GM23248 (cell line): ENCODE measurements at regions not wholly inside any gene's neighbourhood (a gene's known extent, or its start where the extent isn't known, plus 50 kb on each side); places are given as distances from the start of the nearest gene placed in this dataset.
"Not testable (repeated sequence)": the region's sequence is repeated elsewhere in the genome, so short reads cannot be mapped to it uniquely, and the experiment has no call there.

Experiments used
- DNase-seq: peaks from one replicate; pipeline ENCODE4 v3.0.0-alpha.2; 2015
- H2AFZ ChIP-seq: fragments of 200-600 bp; sonication (generic); 2 replicates; pipeline ENCODE4 v1.6.1; 2016; ENCODE audit warnings: antibody characterized with exemption
- H3F3A ChIP-seq: fragments of 200-600 bp; sonication (generic); 2 replicates; pipeline ENCODE4 v1.6.1; 2016; ENCODE audit warnings: mild to moderate bottlenecking, antibody characterized with exemption, mixed run types; ENCODE audit not compliant: insufficient read depth
- H3K27ac ChIP-seq: fragments of 200-600 bp; sonication (generic); 2 replicates; pipeline ENCODE4 v1.5.1; 2016; ENCODE audit warnings: mild to moderate bottlenecking
- H3K27me3 ChIP-seq: fragments of 200-600 bp; sonication (generic); replicated peaks from 2 replicates; pipeline ENCODE4 v1.6.1; 2016; ENCODE audit warnings: mild to moderate bottlenecking; ENCODE audit not compliant: insufficient read depth
- H3K36me3 ChIP-seq: fragments of 200-600 bp; sonication (generic); 2 replicates; pipeline ENCODE4 v1.6.1; 2016; ENCODE audit warnings: low read depth, mild to moderate bottlenecking
- H3K4me1 ChIP-seq: fragments of 200-600 bp; sonication (generic); 2 replicates; pipeline ENCODE4 v1.6.1; 2016; ENCODE audit warnings: mild to moderate bottlenecking; ENCODE audit not compliant: insufficient read depth
- H3K4me2 ChIP-seq: fragments of 200-600 bp; sonication (generic); one replicate; pipeline ENCODE4 v1.6.1; 2016; ENCODE audit warnings: mild to moderate bottlenecking; ENCODE audit not compliant: unreplicated experiment
- H3K4me3 ChIP-seq: fragments of 200-600 bp; sonication (generic); 2 replicates; pipeline ENCODE4 v1.5.1; 2016; ENCODE audit warnings: mild to moderate bottlenecking
- H3K79me2 ChIP-seq: fragments of 200-600 bp; sonication (generic); 2 replicates; pipeline ENCODE4 v1.6.1; 2016; ENCODE audit warnings: mild to moderate bottlenecking; ENCODE audit not compliant: insufficient read depth
- H3K9ac ChIP-seq: fragments of 200-600 bp; sonication (generic); 2 replicates; pipeline ENCODE4 v1.6.1; 2016; ENCODE audit warnings: mild to moderate bottlenecking
- H3K9me2 ChIP-seq: fragments of 200-600 bp; sonication (generic); 2 replicates; pipeline ENCODE4 v1.6.1; 2016; ENCODE audit warnings: mixed run types, mild to moderate bottlenecking, moderate library complexity; ENCODE audit not compliant: insufficient read depth
- H3K9me3 ChIP-seq: fragments of 200-600 bp; sonication (generic); one replicate; pipeline ENCODE4 v1.6.1; 2017; ENCODE audit warnings: low read depth
- H4K20me1 ChIP-seq: fragments of 200-600 bp; sonication (generic); 2 replicates; pipeline ENCODE4 v1.6.0; 2016; ENCODE audit not compliant: insufficient read depth
- EZH2 ChIP-seq: fragments of 200-600 bp; sonication (generic); IDR thresholded peaks from 2 replicates; pipeline ENCODE4 v1.6.1; 2018; ENCODE audit warnings: antibody characterized with exemption, mild to moderate bottlenecking; ENCODE audit not compliant: insufficient read depth, poor library complexity, severe bottlenecking
- EZH2phosphoT487 ChIP-seq: fragments of 200-600 bp; sonication (generic); IDR thresholded peaks from 2 replicates; pipeline ENCODE4 v1.6.1; 2018; ENCODE audit warnings: antibody characterized with exemption, moderate library complexity, mild to moderate bottlenecking, low read depth; ENCODE audit not compliant: insufficient read depth
- WGBS, 2 experiments: methylation state at CpG; one replicate each; pipeline ENCODE4 v1.1.6; 2015 to 2017; ENCODE audit warnings: low lambda C conversion rate in 2 of 2, low coverage in 1 of 2; ENCODE audit errors: missing lambda C conversion rate in 2 of 2; 5-methylcytosine and 5-hydroxymethylcytosine counted together
- in situ Hi-C: fragments of 300-500 bp; cut with MboI; formaldehyde crosslinking; loops from 2 replicates; pipeline ENCODE4 v1.15.0; 2020

DNA sequence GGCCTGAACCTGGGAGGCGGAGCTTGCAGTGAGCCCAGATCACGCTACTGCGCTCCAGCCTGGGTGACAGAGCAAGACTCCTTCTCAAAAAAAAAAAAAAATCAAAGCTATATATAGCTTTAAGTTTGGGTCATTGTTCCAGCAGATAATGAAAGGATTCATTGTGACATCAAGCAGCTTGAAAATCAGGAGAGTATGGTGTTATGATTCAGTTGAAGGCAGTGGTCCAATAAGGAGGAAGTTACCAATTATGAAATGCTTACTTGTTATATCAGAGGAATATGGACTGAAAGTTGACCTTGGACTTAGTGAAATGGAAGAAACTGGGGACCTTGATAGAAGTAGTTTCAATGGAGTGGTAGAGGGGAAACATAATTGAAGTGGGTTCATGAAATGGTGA, 140.4 kb upstream of the MAD2L1 start:
- Histone ChIP-seq H4K20me1 (no peaks in the 10 kb centered on the region), H3K27ac (no peak overlapping the region), H3K79me2 (no peaks in the 10 kb centered on the region), H3K4me3 (no peak overlapping the region), H3F3A (no peaks in the 10 kb centered on the region), H2AFZ (no peak overlapping the region), H3K4me1 (no peaks in the 10 kb centered on the region), H3K36me3 (no peaks in the 10 kb centered on the region), H3K9me2 (0 out of 2 replicates have a peak, but pooled peaks cover 2% of the 10 kb centered on the region), H3K4me2 (no peak overlapping the region), H3K9ac (no peak overlapping the region), H3K9me3 (no peaks in the 10 kb centered on the region), H3K27me3 (no peaks in the 10 kb centered on the region)
- in situ Hi-C loops, result no loop called here
- DNase-seq, result no peak
- no peak for TF ChIP-seq EZH2
- no peak for TF ChIP-seq EZH2phosphoT487
- WGBS, 2 experiments, result 81 to 87% methylated on average over 3 of the region's 3 CpGs

DNA sequence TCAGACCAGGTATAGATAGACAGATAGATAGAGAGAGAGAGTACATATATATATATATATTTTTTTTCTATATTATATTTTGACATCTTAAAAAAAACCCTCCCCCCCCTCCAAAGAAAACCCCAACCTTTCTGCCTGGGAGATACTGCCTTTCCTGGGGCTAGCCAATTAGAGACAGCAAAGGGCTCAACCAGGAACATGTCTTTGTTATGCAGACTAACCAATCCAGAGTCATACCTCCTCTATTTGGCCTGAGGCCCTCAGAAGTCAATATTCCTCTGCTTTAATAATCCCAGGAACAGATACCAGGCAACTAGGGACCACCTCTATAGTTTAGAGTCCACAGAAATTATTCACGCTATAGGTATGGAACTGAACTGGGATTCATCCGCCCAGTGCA, 135.6 kb upstream of the MAD2L1 start:
- 69 to 70% methylated on average over 2 of the region's 2 CpGs for WGBS, 2 experiments
- H3K9me2 ChIP-seq, result 0 out of 2 replicates have a peak, but pooled peaks cover 2% of the 10 kb centered on the region

DNA sequence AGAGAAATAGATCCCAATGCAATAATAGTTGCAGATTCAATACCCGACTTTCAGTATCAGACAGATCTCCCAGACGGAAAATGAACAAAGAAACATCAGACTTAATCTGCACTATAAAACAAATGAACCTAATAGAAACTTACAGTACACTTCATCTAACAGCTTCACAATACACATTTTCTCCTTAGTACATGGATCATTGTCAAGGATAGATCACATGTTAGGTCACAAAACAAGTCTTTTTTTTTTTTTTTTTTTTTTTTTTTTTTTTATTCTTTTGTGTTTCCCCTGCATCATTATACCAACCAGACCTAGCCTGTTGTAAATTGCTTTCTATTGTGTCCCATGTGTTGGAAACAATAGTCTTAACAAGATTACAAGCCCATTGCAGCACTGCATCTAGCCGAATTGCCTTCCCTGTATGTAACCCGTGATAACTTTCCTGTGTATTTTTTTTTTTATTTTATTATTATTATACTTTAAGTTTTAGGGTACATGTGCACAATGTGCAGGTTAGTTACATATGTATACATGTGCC, 134.0 kb upstream of the MAD2L1 start:
- H3K4me3 ChIP-seq, H4K20me1 ChIP-seq, H3K4me2 ChIP-seq, H3K27me3 ChIP-seq, H3K79me2 ChIP-seq, in situ Hi-C loops, H3K9ac ChIP-seq, H3K4me1 ChIP-seq, H2AFZ ChIP-seq, H3F3A ChIP-seq, H3K36me3 ChIP-seq, H3K9me3 ChIP-seq, H3K9me2 ChIP-seq, H3K27ac ChIP-seq, DNase-seq: not testable (repeated sequence)
- 46 to 53% methylated on average over 4 of the region's 4 CpGs for WGBS, 2 experiments

More for the DNA sequence above, 135.6 kb upstream of the MAD2L1 start:
- H3K4me1 ChIP-seq, result no peaks in the 10 kb centered on the region
- no peak for DNase-seq
- no peak for TF ChIP-seq EZH2phosphoT487
- no peak for TF ChIP-seq EZH2
- no peaks in the 10 kb centered on the region for H3F3A ChIP-seq
- no peaks in the 10 kb centered on the region for H3K27me3 ChIP-seq
- no peaks in the 10 kb centered on the region for H4K20me1 ChIP-seq
- no peak overlapping the region for H3K27ac ChIP-seq
- H3K4me2 ChIP-seq, result no peak overlapping the region
- no peak overlapping the region for H3K9ac ChIP-seq
- no peaks in the 10 kb centered on the region for H3K36me3 ChIP-seq
- no peak overlapping the region for H3K4me3 ChIP-seq
- no peaks in the 10 kb centered on the region for H3K79me2 ChIP-seq
- H3K9me3 ChIP-seq, result no peaks in the 10 kb centered on the region
- no peak overlapping the region for H2AFZ ChIP-seq
- in situ Hi-C loops, result no loop called here

DNA sequence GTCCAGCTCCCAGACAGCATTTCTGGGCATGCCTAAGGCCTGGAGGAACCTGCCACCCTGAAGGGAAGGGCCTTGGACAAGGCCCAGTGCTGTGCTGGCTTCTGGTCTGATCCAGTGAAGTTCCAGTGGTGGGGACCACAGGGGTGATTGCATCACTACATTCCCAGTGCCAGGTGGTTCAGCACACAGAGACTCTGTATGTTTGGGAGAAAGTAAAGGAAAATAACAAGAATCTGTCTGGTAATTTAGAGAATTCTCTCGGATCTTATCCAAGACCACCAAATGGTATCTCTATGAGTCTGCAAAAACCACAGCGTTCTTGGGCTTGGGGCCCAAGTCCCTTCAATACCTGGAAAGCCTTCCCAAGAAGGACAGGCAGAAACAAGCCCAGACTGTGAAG, 131.8 kb upstream of the MAD2L1 start:
- no peak for TF ChIP-seq EZH2phosphoT487
- no peak for TF ChIP-seq EZH2
- H3K4me1 ChIP-seq, result no peaks in the 10 kb centered on the region
- H3K27ac ChIP-seq, result no peak overlapping the region
- no peaks in the 10 kb centered on the region for H3K9me3 ChIP-seq
- H3K4me3 ChIP-seq, result no peak overlapping the region
- in situ Hi-C loops, result no loop called here
- no peak for DNase-seq
- no peaks in the 10 kb centered on the region for H4K20me1 ChIP-seq
- H3K79me2 ChIP-seq, result no peaks in the 10 kb centered on the region
- 41 to 48% methylated on average over 2 of the region's 2 CpGs for WGBS, 2 experiments
- H3K36me3 ChIP-seq, result no peaks in the 10 kb centered on the region
- H3K9me2 ChIP-seq, result no peaks in the 10 kb centered on the region
- no peak overlapping the region for H3K4me2 ChIP-seq
- H3F3A ChIP-seq, result no peaks in the 10 kb centered on the region
- no peak overlapping the region for H2AFZ ChIP-seq
- H3K9ac ChIP-seq, result no peak overlapping the region
- no peaks in the 10 kb centered on the region for H3K27me3 ChIP-seq

- H2AFZ ChIP-seq, result no peak overlapping the region
- no peak overlapping the region for H3K4me3 ChIP-seq
- H3K79me2 ChIP-seq, result no peaks in the 10 kb centered on the region
- in situ Hi-C loops, result no loop called here
- no peak overlapping the region for H3K27ac ChIP-seq
- no peak for DNase-seq
- H3K9ac ChIP-seq, result no peak overlapping the region
- no peak overlapping the region for H3K4me2 ChIP-seq
- no peaks in the 10 kb centered on the region for H3K4me1 ChIP-seq
- H3K9me3 ChIP-seq, result no peaks in the 10 kb centered on the region
- H4K20me1 ChIP-seq, result no peaks in the 10 kb centered on the region
- TF ChIP-seq EZH2phosphoT487 (no peak), EZH2 (no peak)
- no peaks in the 10 kb centered on the region for H3K36me3 ChIP-seq
- H3F3A ChIP-seq, result no peaks in the 10 kb centered on the region
- 76% methylated on average over 1 of the region's 1 CpG for WGBS, 2 experiments
- H3K9me2 ChIP-seq, result no peaks in the 10 kb centered on the region
- no peaks in the 10 kb centered on the region for H3K27me3 ChIP-seq
These were observed 111.0 kb upstream of the MAD2L1 start for GRCh38 chr4:120177603-120178002.
